Brain microvascular endothelial cell (primary cell): ENCODE measurements at regions not wholly inside any gene's neighbourhood (a gene's known extent, or its start where the extent isn't known, plus 50 kb on each side); places are given as distances from the start of the nearest gene placed in this dataset.

ENCODE experiments used
- DNase-seq: peaks from one replicate; pipeline ENCODE4 v3.0.0-alpha.2; 2020
- H3K27ac ChIP-seq: fragments of 250-450 bp; sonication (Bioruptor Pico); 2 replicates; pipeline ENCODE4 v1.5.1; 2020; ENCODE audit warnings: mild to moderate bottlenecking, moderate library complexity
- H3K27me3 ChIP-seq: fragments of 250-450 bp; sonication (Bioruptor Pico); replicated peaks from 2 replicates; pipeline ENCODE4 v1.5.1; 2020; ENCODE audit warnings: mild to moderate bottlenecking
- H3K36me3 ChIP-seq: fragments of 250-450 bp; sonication (Bioruptor Pico); replicated peaks from 2 replicates; pipeline ENCODE4 v1.5.1; 2020; ENCODE audit warnings: mild to moderate bottlenecking
- H3K4me3 ChIP-seq: 2 replicates; pipeline ENCODE4 v1.5.1; 2011; ENCODE audit warnings: low read depth, mild to moderate bottlenecking, control low read depth, low read length, moderate library complexity
- in situ Hi-C: cut with HindIII; loops from 2 replicates; pipeline ENCODE4 v1.10.0; 2017; ENCODE audit warnings: low sequenced_read_pairs, low pct_ligation_motif_present
- TF ChIP-seq, protein P1 (sequence below): IDR thresholded peaks from 2 replicates; pipeline ENCODE4 v1.5.1; 2011; ENCODE audit warnings: low read depth, mild to moderate bottlenecking, moderate library complexity, low read length, control low read depth, inconsistent platforms; ENCODE audit errors: missing control alignments

DNA sequence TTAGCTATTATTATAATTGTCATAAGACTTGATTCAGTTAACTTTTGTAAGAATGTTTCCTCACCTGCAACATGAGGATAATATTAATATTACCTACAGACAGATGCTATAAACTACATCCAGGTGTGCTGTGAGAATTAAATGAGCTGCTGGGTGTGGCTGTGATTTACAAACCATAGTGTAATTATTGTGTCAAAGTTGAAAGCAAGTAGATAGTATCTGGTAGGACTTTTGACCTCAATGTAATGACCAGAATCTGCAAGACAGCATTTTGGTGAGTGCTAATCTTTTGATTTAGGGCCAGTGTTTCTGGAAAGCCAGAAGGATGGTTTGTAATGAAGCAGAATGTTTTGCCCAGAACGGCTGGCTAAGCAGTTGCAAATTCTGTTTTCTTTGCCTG is 162.5 kb downstream of the TRMT11 start:
- in situ Hi-C loops, result no loop called here
- Histone ChIP-seq H3K4me3 (no peak overlapping the region), H3K36me3 (no peaks in the 10 kb centered on the region), H3K27me3 (no peaks in the 10 kb centered on the region), H3K27ac (no peak overlapping the region)
- no peak for DNase-seq
- TF ChIP-seq, protein P1, sequence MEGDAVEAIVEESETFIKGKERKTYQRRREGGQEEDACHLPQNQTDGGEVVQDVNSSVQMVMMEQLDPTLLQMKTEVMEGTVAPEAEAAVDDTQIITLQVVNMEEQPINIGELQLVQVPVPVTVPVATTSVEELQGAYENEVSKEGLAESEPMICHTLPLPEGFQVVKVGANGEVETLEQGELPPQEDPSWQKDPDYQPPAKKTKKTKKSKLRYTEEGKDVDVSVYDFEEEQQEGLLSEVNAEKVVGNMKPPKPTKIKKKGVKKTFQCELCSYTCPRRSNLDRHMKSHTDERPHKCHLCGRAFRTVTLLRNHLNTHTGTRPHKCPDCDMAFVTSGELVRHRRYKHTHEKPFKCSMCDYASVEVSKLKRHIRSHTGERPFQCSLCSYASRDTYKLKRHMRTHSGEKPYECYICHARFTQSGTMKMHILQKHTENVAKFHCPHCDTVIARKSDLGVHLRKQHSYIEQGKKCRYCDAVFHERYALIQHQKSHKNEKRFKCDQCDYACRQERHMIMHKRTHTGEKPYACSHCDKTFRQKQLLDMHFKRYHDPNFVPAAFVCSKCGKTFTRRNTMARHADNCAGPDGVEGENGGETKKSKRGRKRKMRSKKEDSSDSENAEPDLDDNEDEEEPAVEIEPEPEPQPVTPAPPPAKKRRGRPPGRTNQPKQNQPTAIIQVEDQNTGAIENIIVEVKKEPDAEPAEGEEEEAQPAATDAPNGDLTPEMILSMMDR, result no peak

DNA sequence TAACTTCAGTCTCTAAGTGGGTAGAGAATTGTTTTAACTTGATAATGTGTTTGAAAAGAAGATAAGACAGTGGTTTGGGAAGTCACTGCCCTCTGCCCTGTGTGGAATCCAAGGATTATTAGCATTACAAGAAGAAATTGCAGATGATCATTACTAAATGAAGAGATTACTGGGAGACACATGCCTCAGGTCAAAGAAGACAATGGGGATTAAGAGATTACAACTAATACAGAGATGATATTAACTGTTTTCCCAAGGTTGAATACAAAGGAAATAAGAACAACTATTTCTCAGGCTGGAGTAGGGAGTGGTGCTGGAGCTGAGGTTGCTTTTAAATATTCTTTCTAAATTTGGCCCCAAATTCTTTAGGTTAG is 166.0 kb downstream of the TRMT11 start:
- Histone ChIP-seq H3K27ac (no peak overlapping the region), H3K27me3 (no peaks in the 10 kb centered on the region), H3K4me3 (no peak overlapping the region), H3K36me3 (no peaks in the 10 kb centered on the region)
- TF ChIP-seq, protein P1, result no peak
- DNase-seq, result no peak
- in situ Hi-C loops, result no loop called here

- no peak overlapping the region for H3K27ac ChIP-seq
- no peak overlapping the region for H3K4me3 ChIP-seq
- H3K27me3 ChIP-seq, result no peaks in the 10 kb centered on the region
- TF ChIP-seq, protein P1, result no peak
- peak; percentile 49 for DNase-seq
- in situ Hi-C loops, result no loop called here
- no peaks in the 10 kb centered on the region for H3K36me3 ChIP-seq
Measured at GRCh38 chr6:126153661-126154060, 167.3 kb downstream of the TRMT11 start.

DNA sequence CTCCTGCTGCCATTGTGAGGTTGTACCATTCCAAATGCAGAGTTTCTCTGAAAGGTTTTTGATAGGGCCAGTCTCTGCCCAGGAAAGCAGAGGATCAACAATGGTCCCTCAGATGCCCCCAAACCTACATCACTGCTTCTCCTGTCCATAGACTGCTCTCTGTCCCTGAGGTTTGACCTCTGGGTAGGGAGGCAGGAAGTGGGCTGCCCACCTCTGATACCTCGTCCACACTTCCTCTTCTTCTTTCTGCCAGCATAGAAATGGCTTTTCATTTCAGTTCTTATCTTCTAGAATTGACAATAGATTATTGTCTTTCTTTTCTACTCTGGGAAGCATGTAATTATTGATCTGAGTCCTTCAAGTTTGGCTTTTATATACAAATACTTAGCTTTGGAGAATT is 170.6 kb downstream of the TRMT11 start:
- DNase-seq, result no peak
- Histone ChIP-seq H3K4me3 (no peak overlapping the region), H3K36me3 (no peaks in the 10 kb centered on the region), H3K27ac (no peak overlapping the region), H3K27me3 (no peaks in the 10 kb centered on the region)
- in situ Hi-C loops, result no loop called here
- TF ChIP-seq, protein P1, result no peak

GRCh38 chr6:126167726-126168125 is 172.2 kb upstream of the CENPW start:
- in situ Hi-C loops, result no loop called here
- TF ChIP-seq, protein P1, result no peak
- DNase-seq, result no peak

GRCh38 chr6:126170433-126170832 is 169.5 kb upstream of the CENPW start:
- Histone ChIP-seq H3K27ac (no peak overlapping the region), H3K36me3 (no peaks in the 10 kb centered on the region), H3K27me3 (no peaks in the 10 kb centered on the region), H3K4me3 (no peak overlapping the region)
- TF ChIP-seq, protein P1, result no peak
- in situ Hi-C loops, result no loop called here
- no peak for DNase-seq

More at GRCh38 chr6:126167726-126168125, 172.2 kb upstream of the CENPW start:
- H3K4me3 ChIP-seq, result no peak overlapping the region
- H3K36me3 ChIP-seq, result no peaks in the 10 kb centered on the region
- no peaks in the 10 kb centered on the region for H3K27me3 ChIP-seq
- H3K27ac ChIP-seq, result no peak overlapping the region
